DMS 273 (cell line): ENCODE measurements at regions not wholly inside any gene's neighbourhood (a gene's known extent, or its start where the extent isn't known, plus 50 kb on each side); places are given as distances from the start of the nearest gene placed in this dataset.
"Not testable (repeated sequence)": the region's sequence is repeated elsewhere in the genome, so short reads cannot be mapped to it uniquely, and the experiment has no call there.

ENCODE experiments used
- DNase-seq: peaks from one replicate; lab custom pipeline; 2025; ENCODE audit not compliant: unreplicated experiment; lab: John Stamatoyannopoulos, UW

- DNase-seq: no peak
These were observed 502.2 kb upstream of the SOX11 start for GRCh38 chr2:5190023-5190422.

- DNase-seq: no peak
These were observed 496.5 kb upstream of the SOX11 start for GRCh38 chr2:5195636-5196035.

GRCh38 chr2:5203134-5203755, 488.9 kb upstream of the SOX11 start:
- DNase-seq: no peak

GRCh38 chr2:5206742-5207141, 485.4 kb upstream of the SOX11 start:
- not testable (repeated sequence) for DNase-seq

GRCh38 chr2:5215989-5216607, 476.1 kb upstream of the SOX11 start:
- no peak for DNase-seq

- DNase-seq: no peak
These were observed 465.0 kb upstream of the SOX11 start for GRCh38 chr2:5227062-5227699.

- DNase-seq: no peak
These were observed 462.6 kb upstream of the SOX11 start for GRCh38 chr2:5229574-5229973.

- DNase-seq: no peak
These were observed 461.7 kb upstream of the SOX11 start for GRCh38 chr2:5230444-5230843.

- DNase-seq: no peak
These were observed 461.3 kb upstream of the SOX11 start for GRCh38 chr2:5230855-5231254.

GRCh38 chr2:5231287-5231686, 460.9 kb upstream of the SOX11 start:
- DNase-seq: no peak

GRCh38 chr2:5234563-5234962, 457.6 kb upstream of the SOX11 start:
- DNase-seq: no peak

- no peak for DNase-seq
These were observed 456.5 kb upstream of the SOX11 start for GRCh38 chr2:5235701-5236100.

- no peak for DNase-seq
These were observed 455.9 kb upstream of the SOX11 start for GRCh38 chr2:5236249-5236648.

GRCh38 chr2:5242751-5243150, 449.4 kb upstream of the SOX11 start:
- no peak for DNase-seq

GRCh38 chr2:5250482-5250881, 441.7 kb upstream of the SOX11 start:
- no peak for DNase-seq

- DNase-seq: no peak
These were observed 438.9 kb upstream of the SOX11 start for GRCh38 chr2:5253263-5253662.

GRCh38 chr2:5254791-5255332, 437.3 kb upstream of the SOX11 start:
- no peak for DNase-seq

GRCh38 chr2:5263291-5263690, 428.9 kb upstream of the SOX11 start:
- no peak for DNase-seq

- DNase-seq: no peak
These were observed 427.8 kb upstream of the SOX11 start for GRCh38 chr2:5264361-5264760.

GRCh38 chr2:5285061-5285460, 407.1 kb upstream of the SOX11 start:
- DNase-seq: no peak

GRCh38 chr2:5285872-5286769, 406.1 kb upstream of the SOX11 start:
- DNase-seq: no peak
